GM12878 (cell line): ENCODE measurements at regions not wholly inside any gene's neighbourhood (a gene's known extent, or its start where the extent isn't known, plus 50 kb on each side); places are given as distances from the start of the nearest gene placed in this dataset.

Experiments used
- ATAC-seq: fragments of 200-7000 bp; cut with Tn5 transposase; 3 replicates; pipeline ENCODE4 v1.9.1; 2020; ENCODE audit warnings: mild to moderate bottlenecking, moderate library complexity
- BruUV-seq: library from RNA; stranded (reverse); fragments of 400-500 nt; replicated peaks from 2 replicates; lab custom pipeline; 2021; lab: Mats Ljungman, UMichigan
- CTCF ChIA-PET: fragments of 300-600 bp; sonication (Branson Sonifier 250); formaldehyde crosslinking; extraction: SDS; loops from one replicate; lab custom pipeline; 2021; ENCODE audit warnings: inconsistent platforms; lab: Yijun Ruan, JAX
- POLR2A ChIA-PET: fragments of 350-600 bp; formaldehyde crosslinking; extraction: SDS; loops from one replicate; lab custom pipeline; 2021; ENCODE audit warnings: inconsistent platforms; lab: Charles Lee
- RAD21 ChIA-PET: fragments of 300-600 bp; sonication (Branson Sonifier 250); formaldehyde crosslinking; loops from one replicate; lab custom pipeline; 2023; ENCODE audit warnings: antibody characterized with exemption; ENCODE audit not compliant: unreplicated experiment; lab: Charles Lee
- SMC1A ChIA-PET: fragments of 300-600 bp; sonication (Branson Sonifier 250); formaldehyde crosslinking; loops from one replicate; lab custom pipeline; 2023; ENCODE audit not compliant: unreplicated experiment, uncharacterized antibody; lab: Charles Lee
- DNase-seq: peaks from one replicate; pipeline ENCODE4 v3.0.0-alpha.2; 2011; ENCODE audit warnings: low read depth, low spot score
- FAIRE-seq: peaks from 3 replicates; lab custom pipeline; 2011; peaks lifted over from hg19 to GRCh38; lab: Jason Lieb, UNC
- H2AFZ ChIP-seq: 2 replicates; pipeline ENCODE4 v1.6.0; 2011; ENCODE audit warnings: low read depth, low read length, control low read depth; ENCODE audit not compliant: control insufficient read depth
- H3K27ac ChIP-seq: 2 replicates; pipeline ENCODE4 v1.5.1; 2011; ENCODE audit warnings: control low read depth; ENCODE audit not compliant: control insufficient read depth, insufficient read depth
- H3K27me3 ChIP-seq, 2 experiments: replicated peaks in 1 of 2; 2 replicates each; pipeline versions ENCODE4 v1.6.0 to v1.6.1; 2011; ENCODE audit warnings: low read length in 1 of 2; ENCODE audit not compliant: control insufficient read depth in 2 of 2, insufficient read depth in 2 of 2
- H3K36me3 ChIP-seq, 2 experiments: 2 replicates each; pipeline ENCODE4 v1.5.1; 2011; ENCODE audit warnings: low read length in 1 of 2; ENCODE audit not compliant: control insufficient read depth in 2 of 2, insufficient read depth in 2 of 2
- H3K4me1 ChIP-seq: 2 replicates; pipeline ENCODE4 v1.6.1; 2011; ENCODE audit warnings: mild to moderate bottlenecking, low read length, moderate library complexity, mixed read lengths; ENCODE audit not compliant: control insufficient read depth, insufficient read depth
- H3K4me2 ChIP-seq: 2 replicates; pipeline ENCODE4 v1.6.0; 2011; ENCODE audit warnings: control low read depth; ENCODE audit not compliant: control insufficient read depth, insufficient read depth
- H3K4me3 ChIP-seq: fragments of 200-600 bp; sonication (generic); 2 replicates; pipeline ENCODE4 v1.5.1; 2016
- H3K79me2 ChIP-seq: 2 replicates; pipeline ENCODE4 v1.6.0; 2011; ENCODE audit warnings: low read length; ENCODE audit not compliant: control insufficient read depth, insufficient read depth
- H3K9ac ChIP-seq: 2 replicates; pipeline ENCODE4 v1.8.0; 2011; ENCODE audit warnings: low read length, control low read depth, mixed read lengths; ENCODE audit not compliant: control insufficient read depth, insufficient read depth
- H3K9me3 ChIP-seq: replicated peaks from 3 replicates; pipeline ENCODE4 v1.5.1; 2011; ENCODE audit warnings: mild to moderate bottlenecking, low read length; ENCODE audit not compliant: control insufficient read depth, insufficient read depth
- H4K20me1 ChIP-seq: 2 replicates; pipeline ENCODE4 v1.6.0; 2011; ENCODE audit not compliant: control insufficient read depth, insufficient read depth
- CBX5 ChIP-seq: sonication (generic); IDR thresholded peaks from 2 replicates; pipeline ENCODE4 v1.6.1; 2016; ENCODE audit warnings: low read depth, moderate library complexity, mild to moderate bottlenecking, inconsistent platforms
- CEBPZ ChIP-seq: fragments of 150-350 bp; IDR thresholded peaks from 2 replicates; pipeline ENCODE4 v1.6.1; 2016; ENCODE audit warnings: low read depth, low read length
- CREB1 ChIP-seq: IDR thresholded peaks from 2 replicates; pipeline ENCODE4 v1.6.1; 2012; ENCODE audit warnings: low read depth, mild to moderate bottlenecking, inconsistent platforms
- EED ChIP-seq: sonication (generic); IDR thresholded peaks from 2 replicates; pipeline ENCODE4 v1.6.1; 2016; ENCODE audit warnings: antibody characterized with exemption, low read depth
- ETV6 ChIP-seq, 2 experiments: fragments of 450-650 bp in 1 of 2; IDR thresholded peaks in 1 of 2; conservative IDR thresholded peaks in 1 of 2; 2 replicates each; pipeline ENCODE4 v1.6.1; 2014; ENCODE audit warnings: antibody characterized with exemption in 1 of 2, borderline replicate concordance in 1 of 2, low read depth in 1 of 2, mild to moderate bottlenecking in 1 of 2, moderate library complexity in 1 of 2
- GATAD2B ChIP-seq: fragments of 450-650 bp; conservative IDR thresholded peaks from 2 replicates; pipeline ENCODE4 v1.6.1; 2017; ENCODE audit warnings: low read depth, mild to moderate bottlenecking, moderate library complexity
- HDAC6 ChIP-seq: fragments of 200-600 bp; sonication (generic); IDR thresholded peaks from one replicate; pipeline ENCODE4 v1.8.0; 2017; ENCODE audit warnings: antibody characterized with exemption; ENCODE audit not compliant: unreplicated experiment
- KAT2A ChIP-seq: conservative IDR thresholded peaks from 2 replicates; pipeline ENCODE4 v1.6.1; 2011; ENCODE audit warnings: low read depth, low read length; ENCODE audit not compliant: control insufficient read depth
- MAX ChIP-seq: IDR thresholded peaks from 2 replicates; pipeline ENCODE4 v1.6.1; 2012; ENCODE audit warnings: low read depth, low read length, improper control_type of control experiment
- NBN ChIP-seq: fragments of 450-650 bp; IDR thresholded peaks from 2 replicates; pipeline ENCODE4 v1.6.1; 2016
- NR2C2 ChIP-seq: IDR thresholded peaks from 2 replicates; pipeline ENCODE4 v1.6.1; 2011; ENCODE audit warnings: borderline replicate concordance, low read depth; ENCODE audit not compliant: control insufficient read depth, insufficient read length
- PML ChIP-seq: IDR thresholded peaks from 2 replicates; pipeline ENCODE4 v1.6.1; 2012; ENCODE audit warnings: low read length, inconsistent platforms
- ZNF274 ChIP-seq: IDR thresholded peaks from one replicate; pipeline ENCODE4 v1.8.0; 2011; ENCODE audit not compliant: insufficient read length, insufficient read depth
- WGBS: methylation state at CpG from one replicate; pipeline ENCODE4 v1.1.6; 2016; ENCODE audit warnings: low lambda C conversion rate; ENCODE audit not compliant: insufficient replicate concordance, insufficient coverage; ENCODE audit errors: missing lambda C conversion rate; 5-methylcytosine and 5-hydroxymethylcytosine counted together
- in situ Hi-C: fragments of 300-500 bp; cut with MboI; formaldehyde crosslinking; loops from 9 replicates; pipeline ENCODE4 v1.14.3; 2018; ENCODE audit warnings: mixed read lengths
- intact Hi-C: fragments of 100-400 bp; cut with micrococcal nuclease; formaldehyde crosslinking; loops from one replicate; pipeline ENCODE4 v1.14.2; 2022; ENCODE audit not compliant: unreplicated experiment

GRCh38 chr1:228811712-228812305 is 76.5 kb downstream of the RHOU start (continued):
- no peak for TF ChIP-seq NBN
- TF ChIP-seq PML = no peak
- no peak for TF ChIP-seq ETV6 (conservative IDR thresholded peaks at IDR 0.05 in 1 of 2, IDR thresholded peaks at IDR 0.05 in 1 of 2; ENCODE audit: borderline replicate concordance in 1 of 2, low read depth in 1 of 2)
- TF ChIP-seq KAT2A = no peak

GRCh38 chr1:228812961-228813360 is 77.7 kb downstream of the RHOU start:
- Histone ChIP-seq H3K79me2 (no peaks in the 10 kb centered on the region), H3K4me2 (no peak overlapping the region), H3K9ac (no peak overlapping the region), H2AFZ (no peak overlapping the region), H4K20me1 (no peaks in the 10 kb centered on the region), H3K9me3 (no peaks in the 10 kb centered on the region), H3K4me3 (no peak overlapping the region), H3K36me3 (no peaks in the 10 kb centered on the region), H3K27ac (no peak overlapping the region), H3K4me1 (peaks cover 4% of the 10 kb centered on the region; the same call in 1 of the 2 replicates), H3K27me3 (no peaks in the 10 kb centered on the region)
- ChIA-PET SMC1A (no interaction called here), POLR2A (no interaction called here), CTCF (no interaction called here), RAD21 (no interaction called here)
- in situ Hi-C loops = no loop called here
- FAIRE-seq (no peak), ATAC-seq (no peak), DNase-seq (no peak)
- no peak for TF ChIP-seq EED
- no peak for TF ChIP-seq GATAD2B
- intact Hi-C loops = no loop called here
- BruUV-seq = no TSS peak

GRCh38 chr1:228814176-228814575 is 78.9 kb downstream of the RHOU start:
- ChIA-PET POLR2A (no interaction called here), CTCF (interaction anchor here (1.0 kb wide), 1 partner anchor 38 kb away, joined by 3 read pairs; no protein-coding TSS in a partner anchor), RAD21 (no interaction called here), SMC1A (no interaction called here)
- no peak for FAIRE-seq
- Histone ChIP-seq H3K4me2 (no peak overlapping the region), H3K9ac (no peak overlapping the region), H3K79me2 (no peaks in the 10 kb centered on the region), H3K4me3 (no peak overlapping the region), H4K20me1 (no peaks in the 10 kb centered on the region), H2AFZ (no peak overlapping the region), H3K27me3 (no peaks in the 10 kb centered on the region), H3K9me3 (no peaks in the 10 kb centered on the region; the same call in 2 of the 3 replicates), H3K36me3 (no peaks in the 10 kb centered on the region), H3K4me1 (peaks cover 4% of the 10 kb centered on the region; the same call in 1 of the 2 replicates), H3K27ac (no peak overlapping the region)
- intact Hi-C loops = no loop called here
- in situ Hi-C loops = no loop called here
- no TSS peak for BruUV-seq
- no peak for ATAC-seq
- no peak for DNase-seq
- 2% methylated on average over 4 of the region's 4 CpGs for WGBS
- TF ChIP-seq CREB1 (no peak), NR2C2 (no peak), ZNF274 (no peak), CEBPZ (no peak), HDAC6 (no peak), MAX (no peak), CBX5 (no peak)
